ENCODE measurements at regions not wholly inside any gene's neighbourhood (a gene's known extent, or its start where the extent isn't known, plus 50 kb on each side); places are given as distances from the start of the nearest gene placed in this dataset.

- no peak for TF ChIP-seq CTCF (conservative IDR thresholded peaks at IDR 0.05)
- no peak for TF ChIP-seq ZFX (IDR thresholded peaks at IDR 0.05)
These were observed 500.8 kb downstream of the IRS2 start for GRCh38 chr13:109285586-109285985.
